ENCODE measurements at regions not wholly inside any gene's neighbourhood (a gene's known extent, or its start where the extent isn't known, plus 50 kb on each side); places are given as distances from the start of the nearest gene placed in this dataset.
"Not testable (repeated sequence)": the region's sequence is repeated elsewhere in the genome, so short reads cannot be mapped to it uniquely, and the experiment has no call there.

DNA sequence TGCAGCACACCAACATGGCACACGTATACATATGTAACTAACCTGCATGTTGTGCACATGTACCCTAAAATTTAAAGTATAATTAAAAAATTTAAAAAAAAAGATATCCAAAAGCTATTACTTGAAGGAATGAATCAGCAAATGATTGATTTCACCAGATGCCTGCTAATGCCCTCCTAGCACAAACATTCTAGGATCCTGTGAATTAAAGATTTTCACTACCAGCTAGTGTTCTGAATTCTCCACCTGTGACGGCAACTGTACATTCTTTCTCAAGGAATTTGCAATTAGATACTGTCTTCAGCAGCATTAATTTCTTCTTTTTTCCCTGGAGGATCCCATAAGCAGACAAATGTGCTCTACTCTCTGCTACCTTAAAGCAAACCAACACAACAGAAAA is 694.9 kb downstream of the NTRK3 start:
- no peak overlapping the region for H3K27ac ChIP-seq
- TF ChIP-seq, protein P1, sequence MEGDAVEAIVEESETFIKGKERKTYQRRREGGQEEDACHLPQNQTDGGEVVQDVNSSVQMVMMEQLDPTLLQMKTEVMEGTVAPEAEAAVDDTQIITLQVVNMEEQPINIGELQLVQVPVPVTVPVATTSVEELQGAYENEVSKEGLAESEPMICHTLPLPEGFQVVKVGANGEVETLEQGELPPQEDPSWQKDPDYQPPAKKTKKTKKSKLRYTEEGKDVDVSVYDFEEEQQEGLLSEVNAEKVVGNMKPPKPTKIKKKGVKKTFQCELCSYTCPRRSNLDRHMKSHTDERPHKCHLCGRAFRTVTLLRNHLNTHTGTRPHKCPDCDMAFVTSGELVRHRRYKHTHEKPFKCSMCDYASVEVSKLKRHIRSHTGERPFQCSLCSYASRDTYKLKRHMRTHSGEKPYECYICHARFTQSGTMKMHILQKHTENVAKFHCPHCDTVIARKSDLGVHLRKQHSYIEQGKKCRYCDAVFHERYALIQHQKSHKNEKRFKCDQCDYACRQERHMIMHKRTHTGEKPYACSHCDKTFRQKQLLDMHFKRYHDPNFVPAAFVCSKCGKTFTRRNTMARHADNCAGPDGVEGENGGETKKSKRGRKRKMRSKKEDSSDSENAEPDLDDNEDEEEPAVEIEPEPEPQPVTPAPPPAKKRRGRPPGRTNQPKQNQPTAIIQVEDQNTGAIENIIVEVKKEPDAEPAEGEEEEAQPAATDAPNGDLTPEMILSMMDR (conservative IDR thresholded peaks at IDR 0.05): no peak
- TF ChIP-seq ZFX (IDR thresholded peaks at IDR 0.05): no peak

DNA sequence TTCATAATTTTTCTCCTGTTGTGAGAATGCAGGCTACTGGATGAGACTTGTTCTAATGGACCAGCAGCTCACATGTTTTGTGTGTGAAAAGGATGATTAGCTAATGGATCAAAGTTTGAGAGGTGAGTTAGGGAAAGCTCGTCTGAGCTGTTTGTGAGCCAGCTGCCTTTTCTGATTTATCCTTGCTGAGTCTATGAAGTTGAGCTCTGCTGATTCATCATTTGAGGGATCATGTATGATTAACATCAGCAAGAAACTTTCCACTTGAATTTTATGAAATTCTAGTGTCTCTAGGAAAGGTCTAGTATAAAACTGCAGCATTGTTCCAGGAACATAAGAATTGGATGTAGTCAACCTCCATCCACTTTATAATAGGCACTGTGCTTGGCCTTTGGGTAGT is 698.7 kb downstream of the NTRK3 start:
- TF ChIP-seq ZFX (IDR thresholded peaks at IDR 0.05): no peak
- TF ChIP-seq, protein P1 (conservative IDR thresholded peaks at IDR 0.05): no peak
- H3K27ac ChIP-seq: no peak overlapping the region

DNA sequence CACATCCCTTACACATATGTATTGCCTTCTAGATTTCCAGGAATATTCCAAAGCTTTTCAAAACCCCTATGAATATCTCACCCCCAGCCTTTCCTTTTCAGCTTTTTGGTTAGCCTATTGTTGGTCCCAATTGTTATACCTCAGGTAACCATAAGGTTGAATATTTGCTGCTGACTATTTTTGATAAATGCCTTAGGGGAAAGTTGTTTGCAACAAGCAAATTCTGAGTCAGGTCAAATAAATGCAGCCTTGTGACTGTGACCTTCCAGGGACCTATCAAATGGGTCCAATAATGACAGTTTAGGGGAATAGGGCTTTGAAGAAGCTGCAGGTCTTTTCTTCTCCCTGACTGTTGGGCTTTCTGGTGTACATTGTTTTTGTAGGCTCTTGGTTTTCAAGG is 699.7 kb downstream of the NTRK3 start:
- no peak overlapping the region for H3K27ac ChIP-seq
- TF ChIP-seq ZFX (IDR thresholded peaks at IDR 0.05): no peak
- TF ChIP-seq, protein P1 (conservative IDR thresholded peaks at IDR 0.05): no peak

DNA sequence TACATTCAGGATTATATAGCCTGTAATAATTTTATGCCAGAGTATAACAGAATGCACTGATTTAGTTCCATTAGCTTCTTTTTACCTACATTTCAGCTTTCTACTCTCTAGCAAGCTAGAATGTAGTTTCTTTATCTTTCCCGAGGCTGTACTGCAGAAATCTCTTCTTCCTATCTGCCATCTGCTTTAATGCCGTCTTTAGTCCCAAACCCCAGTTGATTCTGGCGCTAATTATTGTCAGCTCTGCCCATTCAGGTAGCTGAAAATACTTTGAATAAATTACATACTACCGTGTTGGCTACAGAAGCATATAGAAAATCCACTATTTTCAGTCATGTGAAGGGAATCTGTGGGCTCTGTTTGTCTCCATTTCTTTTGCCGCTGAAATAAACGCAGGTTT is 706.7 kb downstream of the NTRK3 start:
- H3K27ac ChIP-seq: no peak overlapping the region
- TF ChIP-seq, protein P1 (conservative IDR thresholded peaks at IDR 0.05): no peak
- TF ChIP-seq ZFX (IDR thresholded peaks at IDR 0.05): no peak

DNA sequence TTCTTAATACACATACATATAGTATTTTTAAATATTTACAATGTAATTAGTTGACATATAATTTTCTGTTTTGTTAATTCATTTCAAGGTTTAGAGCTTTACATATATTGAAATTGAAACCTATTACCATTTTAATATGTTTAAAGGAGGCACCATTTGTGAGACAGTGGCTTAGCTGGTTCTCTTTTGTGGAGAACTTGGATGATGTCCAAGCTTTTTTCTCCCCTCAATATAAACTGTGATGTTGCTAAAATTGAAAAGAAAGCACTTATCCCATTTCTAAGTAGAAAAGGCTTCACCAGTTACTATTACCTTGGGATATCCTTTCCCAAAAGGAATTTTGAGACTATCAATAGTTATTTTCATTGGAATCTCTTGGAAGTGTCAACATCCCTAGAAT is 707.2 kb downstream of the NTRK3 start:
- H3K27ac ChIP-seq: no peak overlapping the region
- TF ChIP-seq ZFX (IDR thresholded peaks at IDR 0.05): no peak
- TF ChIP-seq, protein P1 (conservative IDR thresholded peaks at IDR 0.05): no peak

DNA sequence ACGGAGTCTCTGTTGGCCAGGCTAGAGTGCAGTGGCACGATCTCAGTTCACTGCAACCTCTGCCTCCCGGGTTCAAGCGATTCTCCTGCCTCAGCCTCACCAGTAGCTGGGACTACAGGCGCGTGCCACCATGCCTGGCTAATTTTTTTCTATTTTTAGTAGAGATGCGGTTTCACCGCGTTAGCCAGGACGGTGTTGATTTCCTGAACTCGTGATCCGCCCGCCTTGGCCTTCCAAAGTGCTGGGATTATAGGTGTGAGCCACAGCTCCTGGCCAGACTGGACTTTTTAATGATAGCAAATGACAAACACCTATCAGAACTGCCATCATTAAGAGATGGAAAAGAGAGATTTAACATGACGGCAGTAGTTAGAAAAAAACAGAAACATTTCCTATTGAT is 707.9 kb downstream of the NTRK3 start:
- not testable (repeated sequence) for H3K27ac ChIP-seq

DNA sequence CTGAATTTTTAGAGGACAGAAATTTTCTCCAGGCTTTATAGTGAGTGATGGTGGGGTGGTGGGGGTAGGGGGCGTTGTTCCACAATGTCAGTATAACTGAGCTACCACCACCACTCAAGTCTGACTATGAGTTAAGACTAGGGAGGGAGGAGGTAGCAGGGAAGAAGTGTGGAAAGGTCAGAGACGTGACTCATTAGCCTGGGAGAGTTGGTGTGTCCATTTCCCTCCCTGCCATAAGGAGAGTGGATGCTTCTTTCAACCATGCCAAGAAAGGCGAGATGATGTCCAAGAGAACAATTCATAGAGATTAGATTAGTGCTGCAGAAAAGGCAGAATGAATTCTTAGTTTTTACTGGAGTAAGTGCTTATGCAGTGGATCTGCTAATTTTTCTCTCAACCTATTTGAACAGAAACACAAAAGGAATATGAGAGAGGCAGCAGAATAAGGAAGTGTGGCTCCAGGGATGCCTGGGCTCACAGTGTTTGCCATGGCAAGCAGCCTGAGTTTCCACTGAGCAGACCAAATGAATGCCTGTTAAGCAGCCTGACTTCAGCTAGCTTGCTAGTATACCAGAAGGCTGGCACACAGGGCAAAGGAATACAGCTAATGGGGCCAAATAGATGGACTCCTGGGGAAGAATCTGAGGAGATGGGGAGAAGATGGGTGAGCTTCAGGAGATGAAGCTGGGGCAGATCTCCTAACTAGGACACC is 708.9 kb downstream of the NTRK3 start:
- TF ChIP-seq, protein P1 (conservative IDR thresholded peaks at IDR 0.05): no peak
- TF ChIP-seq ZFX (IDR thresholded peaks at IDR 0.05): no peak
- H3K27ac ChIP-seq: no peak overlapping the region

DNA sequence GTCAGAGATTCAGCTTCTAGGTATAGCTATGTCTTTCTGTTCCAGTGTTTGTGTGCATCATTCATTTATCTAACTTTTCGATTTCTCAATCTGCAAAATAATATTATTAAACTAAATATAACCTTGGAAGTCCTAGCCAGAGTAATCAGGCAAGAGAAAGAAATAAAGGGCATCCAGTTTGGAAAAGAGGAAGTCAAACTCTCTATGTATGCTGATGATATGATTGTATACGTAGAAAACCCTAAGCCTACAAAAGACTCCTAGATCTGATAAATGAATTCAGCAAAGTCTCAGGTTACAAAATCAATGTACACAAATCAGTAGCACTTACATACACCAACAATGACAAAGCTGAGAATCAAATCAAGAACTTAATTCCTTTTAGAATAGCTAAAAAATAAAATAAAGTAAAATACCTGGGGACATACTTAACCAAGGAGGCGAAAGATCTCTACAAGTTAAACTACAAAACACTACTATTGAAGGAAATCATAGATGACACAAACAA is 718.2 kb downstream of the NTRK3 start:
- H3K27ac ChIP-seq: no peak overlapping the region
- no peak for TF ChIP-seq ZFX (IDR thresholded peaks at IDR 0.05)
- TF ChIP-seq, protein P1 (conservative IDR thresholded peaks at IDR 0.05): no peak

Data from C4-2B (cell line).